Endothelial cell (in vitro differentiated cells): ENCODE measurements at regions not wholly inside any gene's neighbourhood (a gene's known extent, or its start where the extent isn't known, plus 50 kb on each side); places are given as distances from the start of the nearest gene placed in this dataset.

Source experiments
- DNase-seq: peaks from one replicate; pipeline ENCODE4 v3.0.0; 2021; ENCODE audit warnings: low spot score
- H3K27ac Mint-ChIP-seq: one replicate; pipeline ENCODE4 v1.8.0; 2021; ENCODE audit warnings: mixed read lengths, inconsistent platforms; ENCODE audit not compliant: unreplicated experiment
- H3K27me3 Mint-ChIP-seq: one replicate; pipeline ENCODE4 v1.8.0; 2021; ENCODE audit warnings: mild to moderate bottlenecking, moderate library complexity, mixed read lengths, inconsistent platforms; ENCODE audit not compliant: unreplicated experiment
- H3K36me3 Mint-ChIP-seq: one replicate; pipeline ENCODE4 v1.8.0; 2021; ENCODE audit warnings: mild to moderate bottlenecking, low read depth, mixed read lengths, inconsistent platforms; ENCODE audit not compliant: unreplicated experiment
- H3K4me1 Mint-ChIP-seq: one replicate; pipeline ENCODE4 v1.8.0; 2021; ENCODE audit warnings: mild to moderate bottlenecking, mixed read lengths, inconsistent platforms; ENCODE audit not compliant: unreplicated experiment
- H3K4me3 Mint-ChIP-seq: one replicate; pipeline ENCODE4 v1.8.0; 2021; ENCODE audit warnings: mild to moderate bottlenecking, mixed read lengths, inconsistent platforms; ENCODE audit not compliant: unreplicated experiment
- H3K9me3 Mint-ChIP-seq: one replicate; pipeline ENCODE4 v1.8.0; 2021; ENCODE audit warnings: mixed read lengths, inconsistent platforms; ENCODE audit not compliant: unreplicated experiment
- CTCF ChIP-seq: fragments of 200-600 bp; sonication (generic); IDR thresholded peaks from one replicate; pipeline ENCODE4 v1.5.0; 2021; ENCODE audit warnings: antibody characterized with exemption; ENCODE audit not compliant: unreplicated experiment

- Mint-ChIP-seq H3K9me3 (no peaks in the 10 kb centered on the region), H3K4me1 (no peaks in the 10 kb centered on the region), H3K27ac (no peak overlapping the region), H3K27me3 (no peaks in the 10 kb centered on the region), H3K36me3 (no peaks in the 10 kb centered on the region), H3K4me3 (no peak overlapping the region)
- no peak for DNase-seq
- TF ChIP-seq CTCF, result no peak
Observed at GRCh38 chr5:27548484-27548883, 510.1 kb upstream of the CDH9 start.

- no peak overlapping the region for H3K4me3 Mint-ChIP-seq
- no peaks in the 10 kb centered on the region for H3K36me3 Mint-ChIP-seq
- no peaks in the 10 kb centered on the region for H3K27me3 Mint-ChIP-seq
- TF ChIP-seq CTCF, result no peak
- H3K9me3 Mint-ChIP-seq, result no peaks in the 10 kb centered on the region
- H3K27ac Mint-ChIP-seq, result no peak overlapping the region
- DNase-seq, result no peak
- H3K4me1 Mint-ChIP-seq, result peaks cover 3% of the 10 kb centered on the region
Observed at GRCh38 chr5:27535031-27535557, 496.7 kb upstream of the CDH9 start.

GRCh38 chr5:27532305-27532704, 493.9 kb upstream of the CDH9 start:
- TF ChIP-seq CTCF, result no peak

GRCh38 chr5:27524515-27524914, 486.1 kb upstream of the CDH9 start:
- no peak overlapping the region for H3K4me3 Mint-ChIP-seq
- no peaks in the 10 kb centered on the region for H3K27me3 Mint-ChIP-seq
- H3K9me3 Mint-ChIP-seq, result no peaks in the 10 kb centered on the region
- no peak for TF ChIP-seq CTCF
- no peaks in the 10 kb centered on the region for H3K4me1 Mint-ChIP-seq
- no peak overlapping the region for H3K27ac Mint-ChIP-seq
- no peak for DNase-seq
- no peaks in the 10 kb centered on the region for H3K36me3 Mint-ChIP-seq

More at GRCh38 chr5:27532305-27532704, 493.9 kb upstream of the CDH9 start:
- Mint-ChIP-seq H3K9me3 (no peaks in the 10 kb centered on the region), H3K4me1 (peaks cover 3% of the 10 kb centered on the region), H3K27me3 (no peaks in the 10 kb centered on the region), H3K27ac (no peak overlapping the region), H3K4me3 (no peak overlapping the region), H3K36me3 (no peaks in the 10 kb centered on the region)
- no peak for DNase-seq

- Mint-ChIP-seq H3K27me3 (peaks cover 5% of the 10 kb centered on the region), H3K4me3 (no peak overlapping the region), H3K27ac (no peak overlapping the region), H3K4me1 (no peaks in the 10 kb centered on the region), H3K36me3 (no peaks in the 10 kb centered on the region), H3K9me3 (no peaks in the 10 kb centered on the region)
- no peak for DNase-seq
- TF ChIP-seq CTCF, result no peak
Observed at GRCh38 chr5:27523629-27524028, 485.2 kb upstream of the CDH9 start.
